AG04450 (cell line): ENCODE measurements at regions not wholly inside any gene's neighbourhood (a gene's known extent, or its start where the extent isn't known, plus 50 kb on each side); places are given as distances from the start of the nearest gene placed in this dataset.

Experiments used
- CTCF ChIA-PET: fragments of 300-600, 350-600 bp; formaldehyde crosslinking; extraction: SDS; loops from one replicate; lab custom pipeline; 2022; ENCODE audit warnings: antibody characterized with exemption, inconsistent platforms; lab: Charles Lee
- POLR2A ChIA-PET: fragments of 350-600 bp; formaldehyde crosslinking; extraction: SDS; loops from one replicate; lab custom pipeline; 2021; ENCODE audit warnings: antibody characterized with exemption, inconsistent platforms; lab: Yijun Ruan, JAX
- DNase-seq: peaks from one replicate; pipeline ENCODE4 v3.0.0-alpha.2; 2011; ENCODE audit warnings: low read depth, low spot score
- H3K27ac ChIP-seq: one replicate; pipeline ENCODE4 v1.5.1; 2012; ENCODE audit warnings: low read depth, low read length, control low read depth
- H3K27me3 ChIP-seq: one replicate; pipeline ENCODE4 v1.6.0; 2012; ENCODE audit warnings: low read length; ENCODE audit not compliant: control insufficient read depth, insufficient read depth
- H3K4me3 ChIP-seq: 2 replicates; pipeline ENCODE4 v1.5.1; 2011; ENCODE audit warnings: mild to moderate bottlenecking, low read depth, low read length, control low read depth
- H3K9me3 ChIP-seq: 2 replicates; pipeline ENCODE4 v1.5.1; 2012; ENCODE audit warnings: low read length; ENCODE audit not compliant: control insufficient read depth, insufficient read depth
- CTCF ChIP-seq: IDR thresholded peaks from 2 replicates; pipeline ENCODE4 v1.5.1; 2011; ENCODE audit warnings: low read depth, low read length, control low read depth, inconsistent platforms

GRCh38 chr1:115217150-115218033, 120.7 kb downstream of the NGF start:
- Histone ChIP-seq H3K27ac (no peak overlapping the region), H3K4me3 (no peak overlapping the region), H3K27me3 (no peaks in the 10 kb centered on the region), H3K9me3 (no peaks in the 10 kb centered on the region)
- TF ChIP-seq CTCF, result no peak
- ChIA-PET CTCF (no interaction called here), POLR2A (no interaction called here)
- no peak for DNase-seq

- CTCF ChIA-PET, result interaction anchor here (0.5 kb wide), 1 partner anchor 290 kb away, joined by 3 read pairs; no protein-coding TSS in a partner anchor
- Histone ChIP-seq H3K27ac (no peak overlapping the region), H3K27me3 (no peaks in the 10 kb centered on the region), H3K4me3 (no peak overlapping the region), H3K9me3 (no peaks in the 10 kb centered on the region)
- no peak for TF ChIP-seq CTCF
- no peak for DNase-seq
- POLR2A ChIA-PET, result no interaction called here
Measured at GRCh38 chr1:115215703-115216521, 122.1 kb downstream of the NGF start.

GRCh38 chr1:115215110-115215509, 122.9 kb downstream of the NGF start:
- no peak for TF ChIP-seq CTCF
- H3K27ac ChIP-seq, result no peak overlapping the region
- H3K4me3 ChIP-seq, result no peak overlapping the region
- no peak for DNase-seq
- H3K9me3 ChIP-seq, result no peaks in the 10 kb centered on the region
- no peaks in the 10 kb centered on the region for H3K27me3 ChIP-seq
- ChIA-PET CTCF (no interaction called here), POLR2A (no interaction called here)

- POLR2A ChIA-PET, result no interaction called here
- DNase-seq, result no peak
- Histone ChIP-seq H3K4me3 (no peak overlapping the region), H3K27ac (no peak overlapping the region), H3K27me3 (no peaks in the 10 kb centered on the region), H3K9me3 (no peaks in the 10 kb centered on the region)
- TF ChIP-seq CTCF, result no peak
- CTCF ChIA-PET, result interaction anchor here (0.5 kb wide), 2 partner anchors 8 to 118 kb away, joined by 4 read pairs; no protein-coding TSS in a partner anchor
Measured at GRCh38 chr1:115214098-115214497, 124.0 kb downstream of the NGF start.
